ENCODE measurements at regions not wholly inside any gene's neighbourhood (a gene's known extent, or its start where the extent isn't known, plus 50 kb on each side); places are given as distances from the start of the nearest gene placed in this dataset.

DNA sequence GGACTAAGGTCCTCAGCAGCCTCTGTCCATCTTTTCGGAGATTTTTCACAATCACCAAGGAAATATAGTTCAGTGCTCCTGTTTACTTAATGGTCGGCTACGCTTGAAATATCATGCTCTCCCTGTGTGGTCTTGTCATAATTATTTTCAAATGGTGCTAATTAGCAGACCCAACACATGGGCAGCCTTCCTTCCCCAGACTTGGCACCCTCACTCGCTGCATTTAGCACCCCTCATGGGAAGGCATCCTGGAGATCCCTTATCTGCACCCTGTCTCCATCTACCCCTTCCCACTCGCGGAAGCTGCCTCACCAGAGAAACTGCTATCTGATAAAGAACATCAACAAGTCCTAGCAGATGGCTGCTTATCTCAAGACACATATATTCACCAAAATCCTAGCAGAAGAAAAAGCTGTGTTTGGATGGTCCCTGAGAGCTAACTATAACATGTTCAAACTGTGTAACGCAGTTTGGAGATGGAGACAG is 131.0 kb upstream of the ESR1 start:
- TF ChIP-seq CTCF (IDR thresholded peaks at IDR 0.05; ENCODE audit: low read length) = no peak
- TF ChIP-seq EZH2 (IDR thresholded peaks at IDR 0.05; ENCODE audit: borderline replicate concordance, low read length) = no peak

Data from OCI-LY1 (cell line).